Left lobe of liver (tissue), 2 donors: ENCODE measurements at regions not wholly inside any gene's neighbourhood (a gene's known extent, or its start where the extent isn't known, plus 50 kb on each side); places are given as distances from the start of the nearest gene placed in this dataset.
"Not testable (repeated sequence)": the region's sequence is repeated elsewhere in the genome, so short reads cannot be mapped to it uniquely, and the experiment has no call there.

Experiments used
- ATAC-seq: fragments of 200-7000 bp; cut with Tn5 transposase; one replicate; pipeline ENCODE4 v1.9.1; 2020; ENCODE audit warnings: mild to moderate bottlenecking, moderate library complexity
- DNase-seq: peaks from one replicate; pipeline ENCODE4 v3.0.0-alpha.2; 2020; ENCODE audit warnings: low spot score
- donor health status: DM: no; HTN: no; CAD: no; lungs with moderate emphysema.
- donor health status: DM: no; HTN: yes; CAD: no.

GRCh38 chr3:177382944-177383343 is 185.7 kb upstream of the TBL1XR1 start:
- DNase-seq = no peak
- ATAC-seq = no peak

DNA sequence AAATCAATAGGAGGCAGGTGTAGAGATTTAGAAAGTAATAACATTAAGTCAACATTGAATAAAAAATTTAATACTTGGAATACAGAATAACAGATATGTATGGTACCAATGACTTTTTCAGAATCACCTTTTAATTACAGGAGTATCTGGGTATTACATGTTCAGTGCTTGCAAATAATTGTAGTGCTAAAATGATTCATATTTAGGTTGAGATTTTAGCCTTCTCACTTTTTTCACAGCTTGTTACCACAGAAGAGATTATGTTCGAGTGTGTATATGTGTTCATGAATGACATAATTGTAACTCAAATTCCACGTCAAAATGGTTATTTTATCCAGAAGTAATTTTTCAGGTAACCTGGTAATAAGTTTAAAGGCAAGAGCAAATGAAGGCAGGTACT is 187.9 kb upstream of the TBL1XR1 start:
- DNase-seq (no peak), ATAC-seq (no peak)

DNA sequence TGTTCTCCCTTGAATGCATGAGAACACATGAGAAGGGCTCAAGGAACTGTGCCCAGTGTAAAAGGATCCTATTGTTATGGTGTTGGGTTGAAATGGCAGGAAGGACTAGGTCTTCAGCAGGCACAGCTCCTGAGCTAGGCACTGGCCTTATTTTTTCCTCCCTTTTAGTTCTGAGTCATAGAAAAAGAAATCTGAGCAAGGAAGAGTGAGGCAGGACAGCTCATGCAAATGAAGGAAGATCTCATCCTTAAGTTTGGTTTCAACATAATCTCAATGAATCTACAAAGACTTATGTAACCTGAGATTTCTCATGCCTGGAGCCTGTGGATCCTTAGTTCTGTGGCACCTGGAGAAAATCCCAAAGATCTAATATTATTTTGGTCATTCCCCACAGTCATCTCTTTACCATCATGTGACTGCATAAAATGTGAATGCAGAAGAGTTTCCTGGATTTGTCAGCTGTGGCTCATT is 188.6 kb upstream of the TBL1XR1 start:
- DNase-seq (no peak), ATAC-seq (no peak)

- ATAC-seq (no peak), DNase-seq (no peak)
Observed at GRCh38 chr3:177388209-177388608, 190.9 kb upstream of the TBL1XR1 start.

- not testable (repeated sequence) for DNase-seq, ATAC-seq
Observed at GRCh38 chr3:177394231-177395024, 197.1 kb upstream of the TBL1XR1 start.

GRCh38 chr3:177396733-177397132 is 199.5 kb upstream of the TBL1XR1 start:
- no peak for ATAC-seq
- DNase-seq = no peak

DNA sequence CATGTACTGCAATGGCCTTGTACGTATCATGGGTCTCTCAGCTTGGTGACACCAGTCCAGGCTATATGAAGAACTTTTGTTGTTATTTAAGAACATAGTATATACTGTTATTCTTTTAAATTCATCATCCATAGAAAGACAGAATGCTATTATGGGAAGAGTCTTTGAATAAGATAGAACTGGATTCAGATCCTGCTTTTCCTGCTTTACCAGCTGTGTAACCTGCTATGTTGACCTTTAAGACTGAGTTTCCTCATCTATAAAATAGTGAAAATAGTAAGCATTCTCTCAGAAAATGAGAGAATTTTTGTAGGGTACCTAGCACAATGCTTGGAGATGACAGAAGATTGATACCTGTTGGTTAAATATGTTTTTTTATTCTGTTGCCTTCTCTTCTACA is 204.1 kb upstream of the TBL1XR1 start:
- ATAC-seq = no peak
- DNase-seq = no peak

GRCh38 chr3:177402533-177402932 is 205.3 kb upstream of the TBL1XR1 start:
- no peak for DNase-seq
- no peak for ATAC-seq

DNA sequence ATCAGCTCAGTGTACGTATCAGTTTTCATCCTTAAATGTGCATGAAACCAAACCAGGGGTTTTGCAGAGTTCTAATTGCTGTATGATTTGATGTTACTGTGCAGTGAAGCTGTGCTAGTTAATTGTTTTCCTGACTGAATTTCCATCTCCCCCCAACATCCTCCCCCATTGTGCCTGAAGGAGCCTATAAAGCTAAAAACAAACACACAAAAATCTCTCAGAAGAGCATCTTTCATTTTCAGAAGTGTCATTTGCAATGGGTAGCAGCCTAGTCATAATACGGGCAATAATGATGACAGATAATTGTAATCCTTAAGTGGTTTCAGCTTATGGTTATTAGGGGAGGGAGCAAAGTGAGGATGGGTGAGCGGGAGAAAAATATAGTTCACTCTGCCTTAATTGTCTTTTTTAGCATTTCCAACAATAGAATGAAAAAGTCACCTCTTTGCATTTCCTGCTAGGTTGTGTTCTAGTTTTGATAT is 207.9 kb upstream of the TBL1XR1 start:
- DNase-seq (no peak), ATAC-seq (no peak)

GRCh38 chr3:177410730-177411129 is 213.4 kb upstream of the TBL1XR1 start:
- ATAC-seq (peak; percentile 41), DNase-seq (no peak)

- no peak for DNase-seq
- ATAC-seq = no peak
Observed at GRCh38 chr3:177411201-177411600, 213.9 kb upstream of the TBL1XR1 start.

- not testable (repeated sequence) for ATAC-seq, DNase-seq
Observed at GRCh38 chr3:177412677-177413170, 215.4 kb upstream of the TBL1XR1 start.

- ATAC-seq = no peak
- DNase-seq = no peak
Observed at GRCh38 chr3:177414093-177414492, 216.8 kb upstream of the TBL1XR1 start.

DNA sequence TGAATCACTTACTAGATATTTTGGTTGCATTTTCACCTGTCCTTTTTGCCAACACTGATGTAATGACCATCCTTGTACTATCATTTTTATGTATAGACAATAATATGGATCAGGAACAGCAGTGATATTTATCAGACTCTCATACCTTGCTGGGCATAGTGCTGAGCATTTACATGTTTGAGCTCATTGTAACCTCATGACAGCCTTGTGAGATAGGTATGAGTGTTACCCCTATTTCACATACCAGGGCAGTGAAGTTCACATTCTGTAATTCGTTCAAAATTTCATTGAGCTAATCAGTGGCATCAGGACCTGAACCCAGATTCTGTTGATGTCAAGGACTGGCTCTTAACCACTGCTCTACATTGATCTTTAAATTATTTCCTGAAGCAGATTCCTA is 221.5 kb upstream of the TBL1XR1 start:
- DNase-seq = no peak

GRCh38 chr3:177419904-177420601 is 222.8 kb upstream of the TBL1XR1 start:
- DNase-seq = no peak
- no peak for ATAC-seq

More for the DNA sequence above, 221.5 kb upstream of the TBL1XR1 start:
- ATAC-seq = no peak

GRCh38 chr3:177420651-177421480 is 223.6 kb upstream of the TBL1XR1 start:
- ATAC-seq (no peak), DNase-seq (no peak)

- no peak for DNase-seq
- ATAC-seq = no peak
Observed at GRCh38 chr3:177421481-177421785, 224.2 kb upstream of the TBL1XR1 start.

DNA sequence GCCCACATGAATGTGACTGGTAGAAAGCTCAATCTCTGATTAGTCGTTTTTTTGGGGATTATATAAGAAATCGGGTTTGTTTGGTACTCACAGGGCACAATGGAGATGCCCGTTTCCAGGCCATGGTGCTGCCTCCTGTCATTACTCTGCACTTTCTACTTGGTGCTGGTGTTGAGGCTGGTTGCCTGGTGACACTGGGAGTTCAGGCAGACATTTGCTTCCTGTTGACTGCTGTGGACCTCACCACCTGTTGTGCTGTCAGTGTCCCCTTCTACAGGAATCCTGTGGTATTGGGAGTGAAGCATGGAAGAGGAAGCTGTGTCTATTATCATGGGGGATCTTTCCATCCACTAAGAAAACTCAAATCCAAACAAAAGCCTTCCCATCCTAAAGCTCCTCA is 227.2 kb upstream of the TBL1XR1 start:
- DNase-seq (no peak), ATAC-seq (no peak)

DNA sequence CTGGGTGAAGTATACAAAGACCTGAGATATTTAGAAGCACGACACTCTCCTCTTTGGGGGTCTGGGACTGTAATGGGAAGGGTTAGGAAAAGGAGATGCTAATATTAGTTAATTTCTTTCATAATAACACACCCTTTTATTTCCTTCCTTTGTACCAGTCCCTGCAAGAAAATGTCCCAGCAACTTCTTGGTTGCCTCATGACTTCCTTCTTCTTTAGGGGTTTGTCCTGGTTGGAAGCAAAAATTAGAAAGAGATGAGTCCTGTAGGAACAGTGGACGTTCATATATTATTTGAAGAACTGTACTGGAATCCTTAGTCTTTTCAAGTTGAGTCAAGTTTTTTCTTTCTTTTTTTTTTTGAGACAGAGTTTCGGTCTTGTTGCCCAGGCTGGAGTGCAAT is 227.8 kb upstream of the TBL1XR1 start:
- ATAC-seq = no peak

GRCh38 chr3:177426106-177426877 is 229.0 kb upstream of the TBL1XR1 start:
- ATAC-seq (no peak), DNase-seq (no peak)

More for the DNA sequence above, 227.8 kb upstream of the TBL1XR1 start:
- no peak for DNase-seq
